Panc1 (cell line): ENCODE measurements at regions not wholly inside any gene's neighbourhood (a gene's known extent, or its start where the extent isn't known, plus 50 kb on each side); places are given as distances from the start of the nearest gene placed in this dataset.

Experiments used
- POLR2AphosphoS5 ChIP-seq: IDR thresholded peaks from 2 replicates; pipeline ENCODE4 v1.6.1; 2012; ENCODE audit warnings: mild to moderate bottlenecking, low read depth, low read length, moderate library complexity
- SIN3A ChIP-seq: IDR thresholded peaks from 2 replicates; pipeline ENCODE4 v1.6.1; 2012; ENCODE audit warnings: low read depth, mild to moderate bottlenecking, low read length, moderate library complexity, borderline replicate concordance; ENCODE audit not compliant: insufficient read depth
- TCF7L2 ChIP-seq: IDR thresholded peaks from 2 replicates; pipeline ENCODE4 v1.6.1; 2011; ENCODE audit warnings: mild to moderate bottlenecking, low read depth, low read length, inconsistent platforms
- TF ChIP-seq, protein P1 (sequence below): fragments of 450-650 bp; IDR thresholded peaks from 2 replicates; pipeline ENCODE4 v1.5.1; 2017; ENCODE audit warnings: mild to moderate bottlenecking
- TF ChIP-seq, protein P2 (sequence below), 2 experiments: IDR thresholded peaks; 2 replicates each; pipeline ENCODE4 v1.6.1; 2011 to 2012; ENCODE audit warnings: low read depth in 2 of 2, control low read depth in 1 of 2, low read length in 1 of 2, mild to moderate bottlenecking in 1 of 2, moderate library complexity in 1 of 2; ENCODE audit not compliant: insufficient read depth in 1 of 2

- TF ChIP-seq, protein P1, sequence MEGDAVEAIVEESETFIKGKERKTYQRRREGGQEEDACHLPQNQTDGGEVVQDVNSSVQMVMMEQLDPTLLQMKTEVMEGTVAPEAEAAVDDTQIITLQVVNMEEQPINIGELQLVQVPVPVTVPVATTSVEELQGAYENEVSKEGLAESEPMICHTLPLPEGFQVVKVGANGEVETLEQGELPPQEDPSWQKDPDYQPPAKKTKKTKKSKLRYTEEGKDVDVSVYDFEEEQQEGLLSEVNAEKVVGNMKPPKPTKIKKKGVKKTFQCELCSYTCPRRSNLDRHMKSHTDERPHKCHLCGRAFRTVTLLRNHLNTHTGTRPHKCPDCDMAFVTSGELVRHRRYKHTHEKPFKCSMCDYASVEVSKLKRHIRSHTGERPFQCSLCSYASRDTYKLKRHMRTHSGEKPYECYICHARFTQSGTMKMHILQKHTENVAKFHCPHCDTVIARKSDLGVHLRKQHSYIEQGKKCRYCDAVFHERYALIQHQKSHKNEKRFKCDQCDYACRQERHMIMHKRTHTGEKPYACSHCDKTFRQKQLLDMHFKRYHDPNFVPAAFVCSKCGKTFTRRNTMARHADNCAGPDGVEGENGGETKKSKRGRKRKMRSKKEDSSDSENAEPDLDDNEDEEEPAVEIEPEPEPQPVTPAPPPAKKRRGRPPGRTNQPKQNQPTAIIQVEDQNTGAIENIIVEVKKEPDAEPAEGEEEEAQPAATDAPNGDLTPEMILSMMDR, result no peak
- TF ChIP-seq TCF7L2 (no peak), POLR2AphosphoS5 (no peak), SIN3A (no peak)
- TF ChIP-seq, protein P2, sequence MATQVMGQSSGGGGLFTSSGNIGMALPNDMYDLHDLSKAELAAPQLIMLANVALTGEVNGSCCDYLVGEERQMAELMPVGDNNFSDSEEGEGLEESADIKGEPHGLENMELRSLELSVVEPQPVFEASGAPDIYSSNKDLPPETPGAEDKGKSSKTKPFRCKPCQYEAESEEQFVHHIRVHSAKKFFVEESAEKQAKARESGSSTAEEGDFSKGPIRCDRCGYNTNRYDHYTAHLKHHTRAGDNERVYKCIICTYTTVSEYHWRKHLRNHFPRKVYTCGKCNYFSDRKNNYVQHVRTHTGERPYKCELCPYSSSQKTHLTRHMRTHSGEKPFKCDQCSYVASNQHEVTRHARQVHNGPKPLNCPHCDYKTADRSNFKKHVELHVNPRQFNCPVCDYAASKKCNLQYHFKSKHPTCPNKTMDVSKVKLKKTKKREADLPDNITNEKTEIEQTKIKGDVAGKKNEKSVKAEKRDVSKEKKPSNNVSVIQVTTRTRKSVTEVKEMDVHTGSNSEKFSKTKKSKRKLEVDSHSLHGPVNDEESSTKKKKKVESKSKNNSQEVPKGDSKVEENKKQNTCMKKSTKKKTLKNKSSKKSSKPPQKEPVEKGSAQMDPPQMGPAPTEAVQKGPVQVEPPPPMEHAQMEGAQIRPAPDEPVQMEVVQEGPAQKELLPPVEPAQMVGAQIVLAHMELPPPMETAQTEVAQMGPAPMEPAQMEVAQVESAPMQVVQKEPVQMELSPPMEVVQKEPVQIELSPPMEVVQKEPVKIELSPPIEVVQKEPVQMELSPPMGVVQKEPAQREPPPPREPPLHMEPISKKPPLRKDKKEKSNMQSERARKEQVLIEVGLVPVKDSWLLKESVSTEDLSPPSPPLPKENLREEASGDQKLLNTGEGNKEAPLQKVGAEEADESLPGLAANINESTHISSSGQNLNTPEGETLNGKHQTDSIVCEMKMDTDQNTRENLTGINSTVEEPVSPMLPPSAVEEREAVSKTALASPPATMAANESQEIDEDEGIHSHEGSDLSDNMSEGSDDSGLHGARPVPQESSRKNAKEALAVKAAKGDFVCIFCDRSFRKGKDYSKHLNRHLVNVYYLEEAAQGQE (IDR thresholded peaks at IDR 0.05; ENCODE audit: insufficient read depth in 1 of 2, low read depth in 2 of 2, low read length in 1 of 2), result no peak
These were observed 136.6 kb upstream of the TBCA start for GRCh38 chr5:77912721-77913120.
